ENCODE measurements at regions not wholly inside any gene's neighbourhood (a gene's known extent, or its start where the extent isn't known, plus 50 kb on each side); places are given as distances from the start of the nearest gene placed in this dataset.

GRCh38 chr1:218698141-218698540 lies 353.0 kb downstream of the TGFB2 start:
- Histone ChIP-seq H3K4me1 (ENCODE audit: control insufficient read depth, insufficient read depth, low read length) (no peaks in the 10 kb centered on the region), H4K20me1 (ENCODE audit: control insufficient read depth, insufficient read depth) (no peaks in the 10 kb centered on the region), H3K79me2 (ENCODE audit: control insufficient read depth, insufficient read depth, low read length) (no peaks in the 10 kb centered on the region), H3K36me3 (ENCODE audit: control insufficient read depth in 2 of 2, insufficient read depth in 2 of 2, low read length in 1 of 2) (no peaks in the 10 kb centered on the region), H3K9ac (ENCODE audit: control insufficient read depth, insufficient read depth, low read length) (no peak overlapping the region), H3K27me3 (replicated peaks in 1 of 2; ENCODE audit: control insufficient read depth in 2 of 2, insufficient read depth in 2 of 2, low read length in 1 of 2) (no peaks in the 10 kb centered on the region), H3K4me3 (no peak overlapping the region), H3K27ac (ENCODE audit: control insufficient read depth, insufficient read depth) (no peak overlapping the region), H3K9me3 (replicated peaks; ENCODE audit: control insufficient read depth, insufficient read depth, low read length) (no peaks in the 10 kb centered on the region), H2AFZ (ENCODE audit: control insufficient read depth, low read depth, low read length) (no peak overlapping the region), H3K4me2 (ENCODE audit: control insufficient read depth, insufficient read depth) (no peak overlapping the region)
- CTCF ChIA-PET: no interaction called here
- POLR2A ChIA-PET: no interaction called here
- RAD21 ChIA-PET (ENCODE audit: unreplicated experiment): no interaction called here
- in situ Hi-C loops (cut with MboI) (no loop called here), intact Hi-C loops (cut with micrococcal nuclease; ENCODE audit: unreplicated experiment) (no loop called here)
- FAIRE-seq (no peak), DNase-seq (ENCODE audit: low read depth, low spot score) (no peak), ATAC-seq (no peak)
- no peak for TF ChIP-seq BACH1 (IDR thresholded peaks at IDR 0.05; ENCODE audit: borderline replicate concordance)
- no peak for TF ChIP-seq NFYA (IDR thresholded peaks at IDR 0.05; ENCODE audit: borderline replicate concordance, low read depth, low read length)
- TF ChIP-seq RFX5 (IDR thresholded peaks at IDR 0.05; ENCODE audit: low read depth, low read length): no peak
- TF ChIP-seq NR2C1 (IDR thresholded peaks at IDR 0.05): no peak
- no peak for TF ChIP-seq SUZ12 (IDR thresholded peaks at IDR 0.05; ENCODE audit: unreplicated experiment)
- no peak for TF ChIP-seq MXI1 (IDR thresholded peaks at IDR 0.05; ENCODE audit: low read depth, low read length)
- TF ChIP-seq PAX5 (IDR thresholded peaks at IDR 0.05; ENCODE audit: borderline replicate concordance, low read depth, low read length): no peak
- TF ChIP-seq CHD4 (IDR thresholded peaks at IDR 0.05): no peak
- TF ChIP-seq YY1 (IDR thresholded peaks at IDR 0.05; ENCODE audit: low read depth, low read length): no peak
- no peak for TF ChIP-seq ELK1 (IDR thresholded peaks at IDR 0.05; ENCODE audit: low read depth, low read length)
- no peak for TF ChIP-seq SMAD1 (IDR thresholded peaks at IDR 0.05; ENCODE audit: low read depth, partially characterized antibody)
- TF ChIP-seq EED (IDR thresholded peaks at IDR 0.05; ENCODE audit: low read depth): no peak
- TF ChIP-seq LARP7 (IDR thresholded peaks at IDR 0.05): no peak
- no peak for TF ChIP-seq PRDM15 (CRISPR knock-in tag; IDR thresholded peaks at IDR 0.05)
- no peak for TF ChIP-seq CUX1 (IDR thresholded peaks at IDR 0.05; ENCODE audit: insufficient replicate concordance, low read depth, low read length)
- SMC1A ChIA-PET (ENCODE audit: uncharacterized antibody, unreplicated experiment): interaction anchor here (0.7 kb wide), 1 partner anchor 1140 kb away, joined by 3 read pairs; no protein-coding TSS in a partner anchor
- BruUV-seq (replicated peaks): no TSS peak

Data from GM12878 (cell line).